Activated naive CD4-positive, alpha-beta T cell treated with anti-CD3 and anti-CD28 coated beads for 36 hours (primary cell): ENCODE measurements at regions not wholly inside any gene's neighbourhood (a gene's known extent, or its start where the extent isn't known, plus 50 kb on each side); places are given as distances from the start of the nearest gene placed in this dataset.

Experiments
- CTCF ChIA-PET: fragments of 350-600 bp; sonication (Branson Sonifier 250); formaldehyde crosslinking; loops from one replicate; lab custom pipeline; 2021; ENCODE audit warnings: antibody characterized with exemption; lab: Charles Lee
- DNase-seq: peaks from one replicate; pipeline ENCODE4 v3.0.0-alpha.2; 2020
- H3K27ac Mint-ChIP-seq: one replicate; pipeline ENCODE4 v1.8.0; 2021; ENCODE audit warnings: mild to moderate bottlenecking, mixed read lengths
- H3K27me3 Mint-ChIP-seq: one replicate; pipeline ENCODE4 v1.8.0; 2021; ENCODE audit warnings: low read depth, mixed read lengths
- H3K36me3 Mint-ChIP-seq: one replicate; pipeline ENCODE4 v1.8.0; 2021; ENCODE audit warnings: low read depth, mixed read lengths
- H3K4me1 Mint-ChIP-seq: one replicate; pipeline ENCODE4 v1.8.0; 2021; ENCODE audit warnings: low read depth, mixed read lengths
- H3K4me3 Mint-ChIP-seq: one replicate; pipeline ENCODE4 v1.8.0; 2021; ENCODE audit warnings: mild to moderate bottlenecking, moderate library complexity, mixed read lengths
- H3K9me3 Mint-ChIP-seq: one replicate; pipeline ENCODE4 v1.8.0; 2021; ENCODE audit warnings: mixed read lengths
- intact Hi-C: fragments of 100-400 bp; cut with micrococcal nuclease; formaldehyde crosslinking; loops from one replicate; pipeline ENCODE4 v1.15.1; 2023

DNA sequence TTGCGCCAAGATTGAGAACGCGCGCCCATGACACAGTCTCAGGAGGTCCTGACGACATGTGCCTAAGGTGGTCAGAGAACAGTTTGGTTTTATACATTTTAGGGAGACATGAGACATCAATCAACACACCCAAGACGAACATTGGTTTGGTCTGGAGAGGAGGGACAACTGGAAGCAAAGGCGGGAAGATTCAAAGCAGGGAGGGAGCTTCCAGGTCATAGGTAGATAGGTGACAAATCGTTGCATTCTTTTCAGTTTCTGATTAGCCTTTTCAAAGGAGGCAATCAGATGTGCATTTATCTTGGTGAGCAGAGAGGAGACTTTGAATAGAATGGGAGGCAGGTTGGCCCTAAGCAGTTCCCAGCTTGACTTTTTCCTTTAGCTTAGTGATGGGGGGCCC is 828.4 kb upstream of the DPPA4 start:
- Mint-ChIP-seq H3K27me3 (no peaks in the 10 kb centered on the region), H3K9me3 (no peaks in the 10 kb centered on the region), H3K4me3 (no peak overlapping the region), H3K27ac (no peak overlapping the region), H3K4me1 (no peaks in the 10 kb centered on the region), H3K36me3 (no peaks in the 10 kb centered on the region)
- intact Hi-C loops, result no loop called here
- DNase-seq, result no peak
- CTCF ChIA-PET, result no interaction called here

DNA sequence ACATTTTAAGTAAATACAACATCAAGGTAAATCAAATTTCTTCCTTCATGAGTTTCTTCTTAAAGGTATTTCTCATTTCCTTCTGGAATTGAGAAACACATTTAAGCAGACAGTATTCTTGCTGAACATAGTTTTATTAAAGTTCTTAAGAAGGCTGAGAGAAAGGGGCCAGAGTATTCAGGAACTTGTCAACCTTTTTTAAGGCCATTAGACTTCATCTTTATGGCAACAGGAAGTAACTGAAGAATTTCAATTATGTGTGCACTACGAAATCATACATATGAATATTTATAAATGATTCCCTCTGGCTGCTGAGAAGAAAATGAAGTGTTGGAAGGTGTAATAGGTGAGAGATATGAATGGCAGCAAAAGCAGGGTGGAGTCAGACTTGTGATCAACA is 829.4 kb upstream of the DPPA4 start:
- Mint-ChIP-seq H3K27ac (no peak overlapping the region), H3K36me3 (no peaks in the 10 kb centered on the region), H3K9me3 (no peaks in the 10 kb centered on the region), H3K4me3 (no peak overlapping the region), H3K27me3 (no peaks in the 10 kb centered on the region), H3K4me1 (no peaks in the 10 kb centered on the region)
- intact Hi-C loops, result no loop called here
- no peak for DNase-seq
- CTCF ChIA-PET, result no interaction called here

DNA sequence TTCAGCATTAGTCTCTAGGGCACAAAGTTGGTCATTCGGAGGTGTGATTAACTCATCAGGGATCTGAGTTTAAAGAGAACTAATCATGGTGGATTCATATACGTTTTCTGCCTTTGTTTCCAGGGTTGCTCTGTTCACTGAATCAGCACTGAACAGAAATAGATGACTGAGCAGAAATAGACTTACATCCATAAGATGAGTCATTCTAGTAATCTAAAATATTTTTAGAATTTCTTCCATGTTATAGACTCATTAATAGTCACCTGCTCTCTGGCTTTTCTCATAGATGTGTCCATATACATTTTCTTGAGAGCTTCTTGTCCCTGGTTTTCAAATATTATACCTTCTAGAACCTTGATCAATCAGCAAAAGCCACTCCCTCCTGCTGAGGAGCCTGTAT is 837.6 kb upstream of the DPPA4 start:
- intact Hi-C loops, result no loop called here

DNA sequence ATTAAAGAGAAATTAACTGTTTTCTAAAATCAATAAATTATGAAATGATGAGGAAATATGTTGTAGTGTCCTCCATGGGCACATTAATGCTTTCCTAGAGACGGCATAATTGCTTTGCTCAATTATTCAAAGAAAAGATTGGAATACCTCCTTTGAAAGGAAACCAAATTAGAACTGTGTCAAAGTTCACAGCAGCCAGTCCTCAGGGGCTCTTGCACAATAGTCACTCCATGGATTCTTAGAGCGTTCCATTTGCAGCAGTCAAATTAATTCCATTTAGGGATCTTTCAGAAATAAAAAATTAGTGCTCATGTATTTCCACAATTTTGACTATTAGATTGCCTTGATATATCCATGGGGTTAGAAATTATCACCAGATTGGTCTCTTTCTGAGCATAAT is 841.6 kb upstream of the DPPA4 start:
- H3K27me3 Mint-ChIP-seq, result no peaks in the 10 kb centered on the region
- no peak overlapping the region for H3K4me3 Mint-ChIP-seq
- H3K27ac Mint-ChIP-seq, result no peak overlapping the region
- CTCF ChIA-PET, result no interaction called here
- no peaks in the 10 kb centered on the region for H3K4me1 Mint-ChIP-seq
- H3K9me3 Mint-ChIP-seq, result no peaks in the 10 kb centered on the region
- H3K36me3 Mint-ChIP-seq, result no peaks in the 10 kb centered on the region
- intact Hi-C loops, result no loop called here
- no peak for DNase-seq

More for the DNA sequence above, 837.6 kb upstream of the DPPA4 start:
- no peak for DNase-seq
- H3K27ac Mint-ChIP-seq, result no peak overlapping the region
- CTCF ChIA-PET, result no interaction called here
- H3K4me1 Mint-ChIP-seq, result no peaks in the 10 kb centered on the region
- H3K9me3 Mint-ChIP-seq, result no peaks in the 10 kb centered on the region
- H3K36me3 Mint-ChIP-seq, result no peaks in the 10 kb centered on the region
- no peaks in the 10 kb centered on the region for H3K27me3 Mint-ChIP-seq
- H3K4me3 Mint-ChIP-seq, result no peak overlapping the region

DNA sequence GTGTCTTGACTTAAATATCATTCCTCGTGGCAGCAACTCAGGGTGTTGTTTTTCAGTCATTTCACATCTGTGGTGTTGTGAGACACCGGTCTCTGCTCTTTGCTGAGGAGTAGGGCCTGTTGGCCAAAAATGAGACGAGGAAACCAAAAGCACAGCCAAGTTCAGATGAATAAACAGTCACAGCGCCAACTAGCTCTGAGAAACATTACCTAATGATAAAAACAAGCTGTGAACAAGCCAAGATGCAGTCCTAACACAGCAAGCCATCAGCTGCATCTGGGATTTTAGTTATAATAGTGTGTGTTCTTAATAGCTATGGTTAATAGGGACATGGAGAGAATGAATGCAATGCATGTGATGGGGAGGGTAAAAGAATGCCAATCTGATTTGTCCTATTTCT is 843.4 kb upstream of the DPPA4 start:
- no peaks in the 10 kb centered on the region for H3K4me1 Mint-ChIP-seq
- no peaks in the 10 kb centered on the region for H3K27me3 Mint-ChIP-seq
- no peak for DNase-seq
- H3K27ac Mint-ChIP-seq, result no peak overlapping the region
- CTCF ChIA-PET, result no interaction called here
- intact Hi-C loops, result no loop called here
- no peaks in the 10 kb centered on the region for H3K36me3 Mint-ChIP-seq
- H3K4me3 Mint-ChIP-seq, result no peak overlapping the region
- H3K9me3 Mint-ChIP-seq, result no peaks in the 10 kb centered on the region

DNA sequence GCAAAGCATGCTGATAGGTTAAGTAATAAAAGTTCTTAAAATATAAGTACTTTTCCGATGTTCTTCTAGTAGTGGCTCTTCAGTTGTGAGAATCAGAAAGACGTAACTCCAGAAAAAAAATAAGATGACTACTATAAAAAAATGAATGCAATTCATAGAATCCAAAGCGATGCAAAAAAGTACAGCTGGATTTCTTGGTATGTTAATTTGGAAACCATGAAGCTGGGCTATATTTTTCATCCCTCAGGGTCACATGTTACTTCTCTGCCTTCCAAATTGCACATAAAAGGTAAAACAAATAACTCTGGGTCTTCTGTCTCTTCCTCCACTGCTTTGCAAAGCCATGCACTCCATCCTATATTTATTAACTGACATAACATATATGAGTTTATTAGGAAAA is 843.9 kb upstream of the DPPA4 start:
- Mint-ChIP-seq H3K36me3 (no peaks in the 10 kb centered on the region), H3K27me3 (no peaks in the 10 kb centered on the region), H3K4me3 (no peak overlapping the region), H3K27ac (no peak overlapping the region), H3K9me3 (no peaks in the 10 kb centered on the region), H3K4me1 (no peaks in the 10 kb centered on the region)
- CTCF ChIA-PET, result no interaction called here
- intact Hi-C loops, result no loop called here
- no peak for DNase-seq

DNA sequence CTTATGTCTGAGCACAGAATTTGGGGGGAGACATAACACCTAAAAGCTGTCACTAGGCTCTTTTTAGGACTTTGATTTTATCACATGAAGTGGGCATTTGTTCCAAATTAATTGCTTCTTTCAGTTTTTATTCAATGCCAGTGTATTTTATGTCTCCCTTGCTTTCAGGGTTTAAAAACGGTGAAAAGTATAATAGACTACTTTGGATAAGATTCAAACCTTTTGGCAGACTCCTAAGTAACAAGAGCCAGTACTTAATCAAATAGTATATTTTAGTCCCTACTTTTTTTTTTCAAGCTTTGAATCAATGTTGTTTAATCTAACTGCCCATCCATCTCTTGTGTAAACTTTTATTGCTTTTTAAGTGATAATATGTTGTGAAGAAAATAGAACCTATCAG is 847.2 kb upstream of the DPPA4 start:
- CTCF ChIA-PET, result no interaction called here

DNA sequence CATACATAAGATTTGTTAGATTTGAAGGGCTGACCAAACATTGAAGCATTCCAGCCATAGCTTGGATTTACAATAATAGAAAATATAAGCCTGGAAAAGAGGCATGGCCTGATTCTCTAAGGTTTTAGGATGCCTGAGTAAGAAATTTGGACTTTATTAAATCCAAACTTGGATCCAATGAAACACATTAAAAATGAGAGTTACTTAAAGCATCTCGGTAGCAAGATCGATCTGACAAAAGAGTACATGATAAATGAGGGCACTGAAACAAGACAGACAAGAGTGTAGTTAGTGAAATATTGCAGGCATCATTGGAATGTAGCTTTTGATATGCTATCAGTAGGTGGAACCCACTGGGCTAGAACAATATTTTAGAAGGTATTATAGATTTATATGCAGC is 855.7 kb upstream of the DPPA4 start:
- CTCF ChIA-PET, result no interaction called here
- no peak for DNase-seq
- Mint-ChIP-seq H3K36me3 (no peaks in the 10 kb centered on the region), H3K9me3 (peaks cover 1% of the 10 kb centered on the region), H3K4me1 (no peaks in the 10 kb centered on the region), H3K27ac (no peak overlapping the region), H3K27me3 (peaks cover 11% of the 10 kb centered on the region), H3K4me3 (no peak overlapping the region)
- intact Hi-C loops, result no loop called here

More for the DNA sequence above, 847.2 kb upstream of the DPPA4 start:
- H3K9me3 Mint-ChIP-seq, result peaks cover 1% of the 10 kb centered on the region
- H3K4me1 Mint-ChIP-seq, result peaks cover 3% of the 10 kb centered on the region
- DNase-seq, result no peak
- H3K27ac Mint-ChIP-seq, result no peak overlapping the region
- no peaks in the 10 kb centered on the region for H3K27me3 Mint-ChIP-seq
- no peak overlapping the region for H3K4me3 Mint-ChIP-seq
- intact Hi-C loops, result no loop called here
- H3K36me3 Mint-ChIP-seq, result no peaks in the 10 kb centered on the region

DNA sequence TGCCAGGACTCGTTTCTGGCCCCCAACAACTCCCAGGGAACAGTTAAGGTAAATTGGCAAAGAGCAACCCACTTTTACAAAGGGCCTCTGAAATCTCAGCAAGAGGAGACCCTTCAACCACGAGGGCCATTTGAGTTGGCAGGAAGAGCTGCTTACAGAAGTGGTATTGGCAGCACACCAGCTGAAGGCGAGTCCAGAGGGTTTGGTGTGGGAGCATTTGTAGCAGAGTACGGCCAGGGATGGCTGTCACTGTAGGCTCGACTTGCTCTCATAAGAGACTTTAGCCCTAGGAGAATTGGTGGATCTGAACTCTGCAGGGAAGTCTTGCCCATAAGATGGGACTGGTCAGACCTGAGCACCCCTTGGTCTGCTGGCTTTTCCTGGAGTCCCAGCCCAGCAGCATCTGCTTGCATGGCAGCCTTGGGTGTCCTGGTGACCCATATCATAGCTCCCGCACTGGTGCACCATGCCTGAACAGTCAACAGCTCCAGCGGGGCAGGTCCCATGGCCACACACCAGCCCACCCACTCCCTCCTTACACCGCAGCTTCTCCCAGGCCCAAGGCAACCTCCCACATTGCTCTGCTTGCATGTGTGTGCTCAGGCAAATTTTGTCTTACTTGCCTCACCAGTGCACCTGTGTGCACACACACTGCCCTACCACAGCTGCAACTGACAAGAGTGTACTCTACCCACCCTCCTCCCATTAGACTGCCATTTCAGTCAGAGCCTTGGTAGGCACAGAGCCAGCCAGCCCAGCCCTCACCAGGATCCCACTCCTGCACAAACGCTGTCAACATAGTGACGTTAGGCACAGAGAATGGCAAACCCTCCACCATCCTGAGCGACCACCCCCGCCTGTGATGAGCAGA is 861.6 kb upstream of the DPPA4 start:
- DNase-seq, result no peak
- CTCF ChIA-PET, result no interaction called here
- Mint-ChIP-seq H3K9me3 (peaks cover 9% of the 10 kb centered on the region), H3K4me3 (no peak overlapping the region), H3K4me1 (no peaks in the 10 kb centered on the region), H3K27ac (no peak overlapping the region), H3K27me3 (peaks cover 6% of the 10 kb centered on the region), H3K36me3 (no peaks in the 10 kb centered on the region)
- intact Hi-C loops, result no loop called here

DNA sequence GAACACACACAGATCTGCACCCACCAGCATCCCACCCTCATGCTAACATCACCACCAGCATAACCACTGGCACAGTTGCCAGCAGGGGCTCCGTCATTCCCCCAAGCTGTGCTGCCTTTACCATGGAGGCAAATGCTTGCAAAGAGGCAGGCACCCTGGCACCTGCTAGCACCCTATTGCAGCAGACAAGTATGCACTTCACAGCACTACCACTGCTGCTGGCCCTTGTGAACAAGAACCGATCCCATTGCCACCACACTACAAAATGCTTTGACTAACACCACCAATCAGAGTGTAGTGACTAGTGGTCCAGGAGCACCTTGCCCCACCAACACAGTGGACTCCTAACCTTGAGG is 862.2 kb upstream of the DPPA4 start:
- CTCF ChIA-PET, result no interaction called here
- no peaks in the 10 kb centered on the region for H3K36me3 Mint-ChIP-seq
- peaks cover 9% of the 10 kb centered on the region for H3K9me3 Mint-ChIP-seq
- no peak for DNase-seq
- no peak overlapping the region for H3K27ac Mint-ChIP-seq
- intact Hi-C loops, result no loop called here
- H3K4me1 Mint-ChIP-seq, result no peaks in the 10 kb centered on the region
- H3K27me3 Mint-ChIP-seq, result peaks cover 11% of the 10 kb centered on the region
- H3K4me3 Mint-ChIP-seq, result no peak overlapping the region

DNA sequence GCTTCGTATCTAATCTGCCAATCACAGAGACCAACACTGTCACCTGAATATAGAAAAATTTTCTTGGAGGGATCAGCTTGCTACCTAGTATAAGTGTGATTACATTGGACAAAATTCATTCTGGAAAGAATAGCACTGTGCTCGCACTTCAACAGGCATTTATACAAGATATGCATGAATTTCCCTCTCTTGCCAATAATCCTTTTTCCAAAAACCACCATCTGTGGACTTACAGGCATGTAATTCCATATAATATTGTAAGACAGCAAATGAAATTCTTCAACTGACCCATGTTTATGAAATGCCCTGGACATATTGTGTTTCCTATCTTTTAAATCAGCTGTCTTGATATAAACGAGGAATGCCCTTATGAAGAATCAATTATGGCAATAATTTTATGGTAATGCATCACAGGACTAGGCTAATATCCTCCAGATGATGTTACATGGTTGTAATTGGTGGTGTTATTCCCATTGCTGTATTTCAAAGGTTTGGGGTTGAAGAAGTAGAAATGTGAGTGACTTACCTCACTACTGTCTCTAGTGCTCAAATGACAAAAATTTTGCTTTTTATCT is 861.4 kb upstream of the NECTIN3 start:
- CTCF ChIA-PET, result no interaction called here
- Mint-ChIP-seq H3K27ac (no peak overlapping the region), H3K4me1 (no peaks in the 10 kb centered on the region), H3K27me3 (peaks cover 5% of the 10 kb centered on the region), H3K4me3 (no peak overlapping the region), H3K9me3 (peaks cover 6% of the 10 kb centered on the region), H3K36me3 (no peaks in the 10 kb centered on the region)
- intact Hi-C loops, result no loop called here
- no peak for DNase-seq

DNA sequence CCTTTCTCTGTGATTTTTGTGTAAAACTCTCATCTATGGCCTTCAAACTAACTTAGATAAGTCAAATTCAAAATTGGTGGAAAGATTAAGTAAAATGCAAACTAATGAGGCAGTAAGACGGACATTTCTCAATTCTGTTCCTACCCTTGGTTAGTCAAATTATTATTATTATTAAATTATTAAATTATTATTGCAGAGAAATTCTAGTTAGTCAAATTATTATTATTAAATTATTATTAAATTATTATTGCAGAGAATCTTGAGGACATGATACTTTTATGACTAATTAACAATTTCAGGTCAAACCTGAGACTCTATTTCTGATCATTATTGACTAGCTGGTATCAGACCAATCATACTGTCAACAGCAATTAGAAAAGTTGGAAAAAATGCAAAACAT is 845.0 kb upstream of the NECTIN3 start:
- no peak for DNase-seq
- Mint-ChIP-seq H3K27ac (no peak overlapping the region), H3K36me3 (no peaks in the 10 kb centered on the region), H3K4me3 (no peak overlapping the region), H3K27me3 (no peaks in the 10 kb centered on the region), H3K9me3 (no peaks in the 10 kb centered on the region), H3K4me1 (peaks cover 3% of the 10 kb centered on the region)
- intact Hi-C loops, result no loop called here
- CTCF ChIA-PET, result no interaction called here

DNA sequence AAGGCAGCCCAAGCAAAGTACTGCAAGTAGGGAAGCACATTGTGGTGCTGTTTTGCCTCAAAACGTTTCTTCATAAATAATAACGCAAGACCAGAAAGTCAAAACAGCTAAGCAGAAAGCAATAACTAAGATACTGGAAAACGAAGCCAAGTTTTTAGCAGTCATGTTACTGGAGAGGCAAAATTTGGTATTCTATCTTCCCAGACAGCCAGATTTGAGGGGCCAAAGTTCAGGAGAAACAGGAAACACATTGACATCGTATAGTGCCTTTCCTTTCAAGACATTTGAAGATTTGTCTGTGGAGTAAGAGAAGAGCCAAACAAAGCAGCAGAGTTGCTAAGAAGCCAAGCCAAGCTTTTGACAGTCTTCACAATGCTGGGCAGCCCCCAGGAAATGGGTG is 843.6 kb upstream of the NECTIN3 start:
- Mint-ChIP-seq H3K27ac (no peak overlapping the region), H3K27me3 (no peaks in the 10 kb centered on the region), H3K4me1 (peaks cover 3% of the 10 kb centered on the region), H3K36me3 (no peaks in the 10 kb centered on the region), H3K4me3 (no peak overlapping the region), H3K9me3 (no peaks in the 10 kb centered on the region)
- CTCF ChIA-PET, result no interaction called here
- intact Hi-C loops, result no loop called here
- DNase-seq, result no peak
